GM12874 (cell line): ENCODE measurements at regions not wholly inside any gene's neighbourhood (a gene's known extent, or its start where the extent isn't known, plus 50 kb on each side); places are given as distances from the start of the nearest gene placed in this dataset.

ENCODE experiments used
- TF ChIP-seq, protein P1 (sequence below): IDR thresholded peaks from 2 replicates; pipeline ENCODE4 v1.5.1; 2011; ENCODE audit warnings: low read depth, mild to moderate bottlenecking, control low read depth, low read length, moderate library complexity; ENCODE audit not compliant: insufficient read depth

DNA sequence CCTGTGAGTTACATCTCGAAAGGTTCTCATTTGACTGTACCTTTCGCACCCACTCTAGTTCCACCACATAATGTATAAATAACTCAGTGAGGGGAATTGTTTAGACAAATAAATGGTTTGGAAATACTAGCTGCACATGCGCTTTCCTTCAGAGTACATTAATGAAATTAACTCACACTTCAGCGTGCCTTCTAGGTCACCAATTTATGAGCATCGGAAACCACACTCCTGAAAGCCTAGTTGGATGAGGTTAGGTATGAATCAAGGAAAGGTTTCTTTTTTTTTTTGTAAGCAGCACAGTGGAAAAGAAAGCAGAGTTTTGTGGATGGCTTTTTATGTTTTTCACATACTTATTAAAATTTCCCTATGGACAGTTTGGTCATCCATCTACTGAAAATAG is 247.8 kb upstream of the TCF21 start:
- TF ChIP-seq, protein P1, sequence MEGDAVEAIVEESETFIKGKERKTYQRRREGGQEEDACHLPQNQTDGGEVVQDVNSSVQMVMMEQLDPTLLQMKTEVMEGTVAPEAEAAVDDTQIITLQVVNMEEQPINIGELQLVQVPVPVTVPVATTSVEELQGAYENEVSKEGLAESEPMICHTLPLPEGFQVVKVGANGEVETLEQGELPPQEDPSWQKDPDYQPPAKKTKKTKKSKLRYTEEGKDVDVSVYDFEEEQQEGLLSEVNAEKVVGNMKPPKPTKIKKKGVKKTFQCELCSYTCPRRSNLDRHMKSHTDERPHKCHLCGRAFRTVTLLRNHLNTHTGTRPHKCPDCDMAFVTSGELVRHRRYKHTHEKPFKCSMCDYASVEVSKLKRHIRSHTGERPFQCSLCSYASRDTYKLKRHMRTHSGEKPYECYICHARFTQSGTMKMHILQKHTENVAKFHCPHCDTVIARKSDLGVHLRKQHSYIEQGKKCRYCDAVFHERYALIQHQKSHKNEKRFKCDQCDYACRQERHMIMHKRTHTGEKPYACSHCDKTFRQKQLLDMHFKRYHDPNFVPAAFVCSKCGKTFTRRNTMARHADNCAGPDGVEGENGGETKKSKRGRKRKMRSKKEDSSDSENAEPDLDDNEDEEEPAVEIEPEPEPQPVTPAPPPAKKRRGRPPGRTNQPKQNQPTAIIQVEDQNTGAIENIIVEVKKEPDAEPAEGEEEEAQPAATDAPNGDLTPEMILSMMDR: no peak

DNA sequence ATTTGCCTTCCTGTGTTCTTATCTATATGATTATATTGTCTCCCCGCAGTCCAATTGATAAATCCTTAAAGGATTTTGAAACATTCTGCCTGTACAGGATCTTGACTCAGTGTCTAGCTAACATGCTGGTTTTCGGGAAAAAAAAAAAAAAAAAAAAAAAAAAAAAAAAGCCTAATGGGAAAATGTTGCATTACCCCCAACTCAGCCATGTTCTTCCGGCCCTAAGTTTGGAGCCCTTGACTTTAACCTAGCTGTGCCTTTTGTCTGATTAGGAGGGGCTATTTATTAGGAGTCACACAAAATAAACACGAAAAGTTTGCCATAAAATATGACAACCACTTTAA is 244.4 kb upstream of the TCF21 start:
- TF ChIP-seq, protein P1: no peak

DNA sequence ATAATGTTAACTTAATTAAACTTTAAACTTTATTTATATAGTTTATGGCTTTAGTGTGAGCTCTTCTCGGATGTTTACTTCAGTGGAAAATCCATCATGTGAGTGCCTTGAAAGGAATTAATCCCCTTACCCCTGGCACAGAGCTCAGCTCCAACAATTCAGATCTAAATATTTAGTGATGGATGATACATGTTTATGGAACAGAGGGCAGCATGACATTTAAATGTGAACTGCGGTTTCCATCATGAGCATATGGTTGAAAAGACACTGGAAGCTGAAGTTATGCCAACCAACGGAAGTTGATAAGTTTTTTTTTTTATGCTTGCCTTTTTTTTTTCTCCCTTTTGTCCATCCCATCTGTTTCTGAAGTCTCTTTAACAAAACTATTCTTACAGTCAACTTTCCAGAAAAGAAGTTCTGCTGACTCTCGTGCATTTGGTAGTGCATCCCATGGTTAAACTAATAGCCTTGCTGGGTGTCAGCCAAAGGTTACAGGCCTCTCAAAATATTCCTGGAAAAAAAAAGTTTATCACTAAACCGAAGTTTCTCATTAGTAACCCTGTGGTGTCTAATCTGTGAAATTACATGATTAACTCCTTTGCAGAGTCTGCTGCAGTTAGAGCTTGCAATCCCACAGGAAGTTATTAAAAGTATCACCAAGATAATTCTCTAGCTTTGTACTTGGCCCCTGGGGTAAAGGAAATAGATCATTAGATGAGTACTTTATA is 243.9 kb upstream of the TCF21 start:
- TF ChIP-seq, protein P1: no peak

DNA sequence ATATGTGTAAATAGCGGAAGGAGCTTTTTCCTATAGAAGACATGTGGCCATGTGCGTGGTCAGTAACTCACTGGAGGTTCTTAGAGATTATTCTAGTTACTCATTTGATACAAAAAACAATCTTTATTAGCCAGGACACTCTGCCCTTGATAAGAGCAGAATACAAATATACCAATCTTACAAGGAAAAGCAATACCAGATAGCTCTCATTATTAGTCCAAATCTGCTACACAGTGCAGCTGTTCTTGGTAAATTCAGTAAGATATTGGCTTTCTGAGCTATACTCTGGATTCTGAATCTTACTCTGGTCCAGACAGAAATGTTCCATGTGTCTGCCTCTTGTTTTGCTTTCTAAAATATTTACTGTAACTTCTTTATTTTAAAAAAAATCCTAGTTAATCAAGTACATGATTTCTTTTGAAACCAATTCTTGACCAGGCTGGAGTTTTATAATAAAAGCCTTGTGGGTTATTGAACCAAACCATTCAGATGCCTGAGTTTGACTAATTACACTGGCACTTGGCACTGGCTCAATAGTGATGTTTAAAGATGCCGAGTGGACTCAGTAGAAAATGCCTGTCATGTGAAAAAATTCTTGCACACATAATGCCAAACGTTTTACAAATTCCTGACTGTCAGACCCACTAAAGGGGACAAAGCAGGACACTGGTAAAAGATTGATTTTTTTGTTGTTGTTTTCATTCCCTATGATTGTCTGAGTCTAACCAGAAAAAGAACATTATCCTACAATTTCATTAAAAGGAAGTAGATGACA is 242.8 kb upstream of the TCF21 start:
- TF ChIP-seq, protein P1: no peak

DNA sequence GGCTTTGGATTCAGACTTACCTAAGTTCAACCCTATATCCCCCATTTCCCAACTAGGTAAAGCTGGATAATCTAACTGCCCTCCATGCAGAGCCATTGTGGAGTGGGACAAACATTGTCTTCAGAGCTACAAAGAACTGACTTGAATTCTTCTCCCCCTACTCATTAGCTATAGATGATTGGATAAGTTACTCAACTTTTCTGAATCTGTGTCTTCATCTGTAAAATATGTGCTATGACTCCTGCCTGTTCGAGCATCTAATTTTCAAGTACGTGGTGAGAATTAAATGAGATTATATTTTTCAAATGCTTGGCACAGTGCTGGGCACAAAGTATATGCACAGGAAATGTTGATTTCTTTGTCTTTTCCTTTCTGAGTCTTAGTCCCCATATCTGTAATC is 240.3 kb upstream of the TCF21 start:
- TF ChIP-seq, protein P1: no peak

DNA sequence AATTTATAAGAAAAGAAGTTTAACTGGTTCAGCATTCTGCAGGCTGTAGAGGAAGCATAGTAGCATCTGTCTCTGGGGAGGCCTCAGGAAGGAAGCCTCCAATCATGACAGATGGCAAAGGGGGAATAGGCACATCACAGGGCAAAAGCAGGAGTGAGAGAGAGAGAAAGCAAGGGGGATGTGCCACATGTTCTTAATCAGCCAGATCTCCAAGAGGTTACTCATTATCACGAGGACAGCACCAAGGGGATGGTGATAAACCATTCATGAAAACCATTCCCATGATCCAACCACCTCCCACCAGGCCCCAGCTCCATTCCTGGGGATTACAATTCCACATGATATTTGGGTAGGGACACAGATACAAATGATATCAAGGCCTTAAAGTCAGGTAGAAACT is 217.5 kb upstream of the TCF21 start:
- TF ChIP-seq, protein P1: no peak

DNA sequence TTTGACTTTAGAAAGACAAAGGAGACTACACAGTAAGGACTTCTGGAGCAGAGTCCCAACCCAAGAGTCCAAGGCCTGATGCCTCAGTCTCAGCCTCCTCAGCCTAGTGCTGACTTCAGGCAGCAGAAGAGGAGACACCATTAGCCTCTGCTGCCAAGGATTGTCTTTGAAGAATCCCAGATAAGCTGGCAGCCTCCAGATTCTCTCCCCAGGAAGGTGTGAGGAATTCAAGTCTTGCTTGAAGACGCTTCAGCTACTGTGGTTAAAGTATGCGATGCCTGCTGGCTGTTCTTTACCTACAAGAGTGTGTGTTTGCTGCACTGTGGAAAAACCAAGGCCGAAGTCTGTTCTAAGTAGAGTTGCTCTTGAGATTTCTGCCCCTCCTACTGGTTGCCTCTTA is 215.9 kb upstream of the TCF21 start:
- TF ChIP-seq, protein P1: no peak
